ENCODE measurements at regions not wholly inside any gene's neighbourhood (a gene's known extent, or its start where the extent isn't known, plus 50 kb on each side); places are given as distances from the start of the nearest gene placed in this dataset.

- TF ChIP-seq CHD7 (IDR thresholded peaks at IDR 0.05; ENCODE audit: insufficient replicate concordance, low read length) = no peak
Observed at GRCh38 chr9:14434971-14435718, 121.2 kb upstream of the NFIB start (continued).
